Ammon's horn (tissue), 1 donor: ENCODE measurements at regions not wholly inside any gene's neighbourhood (a gene's known extent, or its start where the extent isn't known, plus 50 kb on each side); places are given as distances from the start of the nearest gene placed in this dataset.

Experiments
- DNase-seq: peaks from one replicate; pipeline ENCODE4 v3.0.0-alpha.2; 2016; ENCODE audit warnings: low spot score

DNA sequence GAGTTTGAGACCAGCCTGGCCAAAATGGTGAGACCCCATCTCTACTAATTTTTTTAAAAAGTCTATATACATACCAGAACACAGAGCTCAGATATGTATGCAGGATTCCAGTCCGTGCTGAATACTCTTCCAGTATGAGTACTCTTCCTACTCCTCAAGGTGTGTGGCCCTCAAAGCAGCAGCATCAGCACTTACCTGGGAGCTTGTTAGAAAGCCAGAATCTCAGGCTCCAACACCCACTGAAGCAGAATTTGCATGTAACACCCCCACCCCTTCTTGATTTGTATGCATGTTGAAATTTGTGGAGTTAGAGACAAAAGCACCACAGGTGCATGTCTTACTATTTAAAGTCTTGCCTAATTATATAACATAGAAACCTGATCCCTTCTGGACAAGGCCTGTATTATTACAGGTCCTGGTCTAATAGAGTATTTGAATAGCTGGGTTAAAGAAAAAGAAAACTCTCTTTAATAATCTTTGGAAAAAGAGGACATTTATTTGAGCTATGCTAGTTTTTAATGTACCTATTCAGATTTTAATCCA lies 50.3 kb upstream of the NFE2L2 start:
- DNase-seq: no peak

GRCh38 chr2:177315364-177315763 lies 50.8 kb upstream of the NFE2L2 start:
- DNase-seq: no peak

GRCh38 chr2:177316756-177317155 lies 52.2 kb upstream of the NFE2L2 start:
- DNase-seq: no peak

- no peak for DNase-seq
Observed at GRCh38 chr2:177317443-177317842, 52.9 kb upstream of the NFE2L2 start.

DNA sequence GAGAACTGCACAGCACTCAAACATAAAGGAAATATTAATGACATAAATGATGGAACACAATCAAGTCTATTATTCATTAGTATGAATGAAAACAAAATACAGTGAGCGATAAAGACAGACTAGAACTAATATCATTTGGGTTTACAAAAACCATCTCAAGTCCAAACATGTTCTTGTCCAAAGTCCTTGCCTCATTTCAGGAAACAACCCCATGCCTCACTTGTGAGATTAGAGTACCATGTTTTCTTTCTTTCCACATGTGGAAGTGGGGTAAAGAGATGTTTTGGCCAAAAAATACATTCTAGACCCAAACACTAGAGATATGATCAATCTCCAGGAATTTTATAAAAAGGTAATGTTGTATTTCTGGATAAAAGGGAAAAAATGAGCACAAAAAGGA lies 53.3 kb upstream of the NFE2L2 start:
- no peak for DNase-seq

GRCh38 chr2:177318613-177319012 lies 54.1 kb upstream of the NFE2L2 start:
- no peak for DNase-seq

DNA sequence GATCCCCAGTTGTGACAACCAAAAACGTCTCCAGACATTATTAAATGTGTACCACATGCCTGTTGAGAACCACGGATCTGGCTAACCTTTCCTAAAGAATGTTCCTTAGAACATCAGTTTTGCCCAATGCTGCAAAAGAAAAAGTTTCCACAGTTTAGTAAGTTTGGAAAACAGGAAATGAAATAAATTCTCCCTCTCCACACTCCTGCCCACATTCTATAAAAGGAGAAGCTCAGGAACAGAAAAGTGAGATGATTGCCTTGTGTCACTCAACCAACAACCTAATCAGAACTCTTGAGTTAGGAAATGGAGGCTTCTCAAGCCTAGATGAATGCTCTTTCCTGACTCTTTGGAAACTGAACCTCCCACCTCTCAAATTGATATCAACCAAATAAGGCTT lies 56.1 kb upstream of the NFE2L2 start:
- DNase-seq: no peak

DNA sequence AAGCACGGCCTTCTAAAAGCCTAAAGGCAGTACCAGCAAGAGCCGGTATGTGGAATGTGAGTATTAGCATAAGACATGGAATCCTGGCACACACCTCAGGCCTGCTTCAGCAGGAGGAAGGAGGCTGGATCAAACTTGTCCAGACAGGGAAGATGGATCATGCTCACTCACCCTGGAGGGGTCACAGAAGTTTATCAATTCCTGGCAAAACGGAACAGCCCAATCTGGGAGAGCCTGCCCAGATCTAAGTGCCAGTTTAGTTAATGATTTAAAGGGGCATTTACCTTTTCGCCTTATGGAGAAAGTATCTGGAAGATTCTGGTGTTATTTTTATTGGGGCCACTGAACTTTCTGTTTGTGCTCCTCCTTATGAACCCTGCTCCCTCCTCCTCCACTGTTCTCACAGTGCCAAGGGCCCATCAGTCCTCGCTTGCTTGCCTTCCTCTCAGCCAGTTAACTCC lies 58.3 kb upstream of the NFE2L2 start:
- DNase-seq: no peak

- DNase-seq: no peak
Observed at GRCh38 chr2:177324797-177325196, 60.3 kb upstream of the NFE2L2 start.

DNA sequence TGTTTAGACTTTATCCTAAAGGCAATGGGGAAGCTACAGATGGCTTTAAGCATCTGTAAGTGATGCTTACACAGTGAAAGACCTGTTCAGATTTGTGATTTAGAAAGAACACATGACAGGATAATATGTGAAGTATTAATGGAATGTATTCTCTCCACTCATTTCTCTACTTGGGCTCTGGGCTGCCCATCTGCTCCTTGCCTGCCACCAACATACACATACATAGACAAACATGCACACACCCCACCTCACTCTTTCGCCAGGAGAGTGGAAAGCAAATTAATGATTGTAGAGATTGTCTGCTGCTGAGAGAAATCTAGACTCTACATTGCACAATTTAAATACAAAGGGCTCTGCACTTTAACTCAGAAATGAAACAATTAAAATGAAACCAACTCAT lies 61.0 kb upstream of the NFE2L2 start:
- no peak for DNase-seq

DNA sequence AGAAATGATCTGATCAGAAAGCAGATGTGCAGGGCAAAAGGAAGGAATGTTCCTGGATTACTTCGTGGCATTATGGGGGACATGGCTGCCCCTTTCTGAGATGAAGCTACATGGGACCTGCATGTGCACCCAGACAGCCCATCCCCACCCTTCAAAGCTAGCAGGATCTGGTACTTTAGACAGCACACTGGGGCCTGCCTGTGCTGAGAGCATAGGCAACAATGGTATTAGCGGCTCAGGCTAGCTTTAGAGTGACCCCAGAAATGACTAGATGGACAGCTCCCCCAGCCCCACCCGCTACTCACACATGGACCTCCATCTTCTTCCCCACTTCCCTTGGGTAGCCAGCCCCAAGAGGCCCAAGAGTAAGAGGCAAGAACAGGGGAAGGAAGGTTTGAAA lies 61.5 kb upstream of the NFE2L2 start:
- DNase-seq: no peak

DNA sequence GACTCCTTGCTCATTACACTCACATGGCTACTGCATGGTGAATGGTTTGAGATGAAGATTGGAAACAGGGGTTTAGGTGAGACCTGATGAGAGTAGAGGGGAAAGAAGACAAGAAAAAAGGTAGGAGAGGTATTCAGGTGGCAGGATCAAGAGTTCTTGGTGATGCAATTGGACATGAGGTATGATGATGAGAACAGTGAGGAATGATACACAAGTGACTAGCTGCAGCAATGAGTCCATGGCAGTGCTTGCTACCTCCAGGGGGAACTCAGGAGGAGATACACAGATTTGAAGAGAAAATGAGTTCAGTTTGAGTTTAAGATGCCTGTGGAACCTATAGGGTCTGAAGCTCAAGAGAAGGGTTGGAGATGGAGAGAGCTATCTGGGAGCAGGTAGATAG lies 62.1 kb upstream of the NFE2L2 start:
- no peak for DNase-seq

DNA sequence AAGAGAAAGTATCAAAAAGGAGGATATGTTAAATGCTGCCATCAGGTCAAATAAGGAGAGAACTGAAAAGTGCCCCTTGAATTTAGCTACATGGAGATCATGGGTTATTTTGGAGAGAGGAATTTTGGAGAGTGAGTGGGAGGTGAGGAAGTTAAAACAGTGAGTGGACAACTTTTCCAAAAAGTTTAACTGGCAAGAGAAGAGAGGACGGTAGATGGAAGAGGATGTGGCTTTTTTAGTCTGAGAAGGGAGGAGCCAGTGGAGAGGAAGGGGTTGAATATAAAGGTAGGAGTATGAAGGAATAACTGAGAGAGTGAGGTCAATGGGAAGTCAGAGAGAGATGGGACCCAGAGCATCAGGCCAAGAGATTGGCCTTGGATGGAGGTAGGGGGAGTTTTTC lies 62.5 kb upstream of the NFE2L2 start:
- no peak for DNase-seq

GRCh38 chr2:177328056-177328455 lies 63.5 kb upstream of the NFE2L2 start:
- DNase-seq: no peak

DNA sequence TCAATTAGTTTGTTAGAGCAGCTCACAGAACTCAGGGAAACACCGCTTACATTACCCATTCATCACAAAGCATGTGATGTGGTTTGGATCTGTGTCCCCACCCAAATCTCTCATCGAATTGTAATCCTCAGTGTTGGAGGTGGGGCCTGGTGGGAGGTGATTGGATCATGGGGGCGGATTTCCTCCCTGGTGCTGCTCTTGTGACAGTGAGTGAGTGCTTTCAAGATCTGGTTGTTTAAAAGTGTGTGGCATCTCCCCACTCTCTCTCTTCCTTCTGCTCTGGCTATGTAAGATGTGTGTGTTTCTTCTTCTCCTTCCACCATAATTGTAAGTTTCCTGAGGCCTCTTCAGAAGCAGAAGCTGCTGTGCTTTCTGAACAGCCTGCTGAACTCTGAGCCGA lies 63.5 kb upstream of the AGPS start:
- DNase-seq: no peak

GRCh38 chr2:177331466-177331997 lies 61.0 kb upstream of the AGPS start:
- no peak for DNase-seq

GRCh38 chr2:177332026-177332991 lies 60.3 kb upstream of the AGPS start:
- peak; percentile 83 for DNase-seq

- no peak for DNase-seq
Observed at GRCh38 chr2:177332992-177333388, 59.6 kb upstream of the AGPS start.

GRCh38 chr2:177334940-177335543 lies 57.5 kb upstream of the AGPS start:
- DNase-seq: peak; percentile 72

- DNase-seq: no peak
Observed at GRCh38 chr2:177335917-177336450, 56.6 kb upstream of the AGPS start.

GRCh38 chr2:177338177-177338721 lies 54.3 kb upstream of the AGPS start:
- no peak for DNase-seq

GRCh38 chr2:177340158-177340557 lies 52.4 kb upstream of the AGPS start:
- no peak for DNase-seq
